HL-60 (cell line): ENCODE measurements at regions not wholly inside any gene's neighbourhood (a gene's known extent, or its start where the extent isn't known, plus 50 kb on each side); places are given as distances from the start of the nearest gene placed in this dataset.

ENCODE experiments used
- CTCF ChIP-seq: IDR thresholded peaks from one replicate; pipeline ENCODE4 v1.5.1; 2011; ENCODE audit warnings: low read length, control low read depth, inconsistent platforms; ENCODE audit not compliant: insufficient read depth
- GABPA ChIP-seq: IDR thresholded peaks from 2 replicates; pipeline ENCODE4 v1.6.1; 2012; ENCODE audit warnings: low read depth
- POLR2AphosphoS5 ChIP-seq: IDR thresholded peaks from 2 replicates; pipeline ENCODE4 v1.6.1; 2012; ENCODE audit warnings: low read depth
- REST ChIP-seq: IDR thresholded peaks from 2 replicates; pipeline ENCODE4 v1.6.1; 2012; ENCODE audit warnings: low read depth; ENCODE audit not compliant: insufficient replicate concordance

GRCh38 chr7:10429511-10429910, 544.2 kb upstream of the PHF14 start:
- no peak for TF ChIP-seq CTCF
- TF ChIP-seq POLR2AphosphoS5: no peak
- TF ChIP-seq GABPA: no peak
- TF ChIP-seq REST: no peak
